ENCODE measurements at regions not wholly inside any gene's neighbourhood (a gene's known extent, or its start where the extent isn't known, plus 50 kb on each side); places are given as distances from the start of the nearest gene placed in this dataset.
"Not testable (repeated sequence)": the region's sequence is repeated elsewhere in the genome, so short reads cannot be mapped to it uniquely, and the experiment has no call there.

- TF ChIP-seq, protein P1, sequence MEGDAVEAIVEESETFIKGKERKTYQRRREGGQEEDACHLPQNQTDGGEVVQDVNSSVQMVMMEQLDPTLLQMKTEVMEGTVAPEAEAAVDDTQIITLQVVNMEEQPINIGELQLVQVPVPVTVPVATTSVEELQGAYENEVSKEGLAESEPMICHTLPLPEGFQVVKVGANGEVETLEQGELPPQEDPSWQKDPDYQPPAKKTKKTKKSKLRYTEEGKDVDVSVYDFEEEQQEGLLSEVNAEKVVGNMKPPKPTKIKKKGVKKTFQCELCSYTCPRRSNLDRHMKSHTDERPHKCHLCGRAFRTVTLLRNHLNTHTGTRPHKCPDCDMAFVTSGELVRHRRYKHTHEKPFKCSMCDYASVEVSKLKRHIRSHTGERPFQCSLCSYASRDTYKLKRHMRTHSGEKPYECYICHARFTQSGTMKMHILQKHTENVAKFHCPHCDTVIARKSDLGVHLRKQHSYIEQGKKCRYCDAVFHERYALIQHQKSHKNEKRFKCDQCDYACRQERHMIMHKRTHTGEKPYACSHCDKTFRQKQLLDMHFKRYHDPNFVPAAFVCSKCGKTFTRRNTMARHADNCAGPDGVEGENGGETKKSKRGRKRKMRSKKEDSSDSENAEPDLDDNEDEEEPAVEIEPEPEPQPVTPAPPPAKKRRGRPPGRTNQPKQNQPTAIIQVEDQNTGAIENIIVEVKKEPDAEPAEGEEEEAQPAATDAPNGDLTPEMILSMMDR (IDR thresholded peaks at IDR 0.05; ENCODE audit: low read depth, low read length) = no peak
- no peak overlapping the region for H3K4me3 ChIP-seq (ENCODE audit: low read depth, low read length)
Measured at GRCh38 chr2:187646556-187646955, 92.3 kb upstream of the TFPI start.

DNA sequence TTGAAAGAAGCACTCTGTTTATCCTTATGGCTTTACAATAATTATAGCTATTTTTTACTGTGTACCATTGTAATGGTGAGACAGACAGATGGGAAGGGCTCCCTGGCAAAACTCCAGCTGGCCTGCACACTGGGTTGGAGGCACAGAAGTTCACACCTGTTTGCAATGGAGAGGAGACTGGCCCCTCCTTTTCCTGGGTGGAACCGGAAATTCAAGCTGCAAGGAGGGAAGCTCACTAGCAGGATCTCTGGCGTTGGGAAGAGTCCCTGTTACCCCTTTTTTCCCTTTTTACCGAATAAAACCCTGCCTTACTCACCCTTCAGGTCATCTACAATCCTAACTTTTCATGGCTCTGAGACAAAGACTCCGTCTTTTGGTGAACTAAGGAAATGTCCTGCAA, 100.3 kb upstream of the TFPI start:
- TF ChIP-seq, protein P1 (IDR thresholded peaks at IDR 0.05; ENCODE audit: low read depth, low read length) = no peak
- H3K4me3 ChIP-seq (ENCODE audit: low read depth, low read length) = no peak overlapping the region

- H3K4me3 ChIP-seq (ENCODE audit: low read depth, low read length) = no peak overlapping the region
- TF ChIP-seq, protein P1 (IDR thresholded peaks at IDR 0.05; ENCODE audit: low read depth, low read length) = no peak
Measured at GRCh38 chr2:187655001-187655400, 100.8 kb upstream of the TFPI start.

GRCh38 chr2:187656123-187656522, 101.9 kb upstream of the TFPI start:
- TF ChIP-seq, protein P1 (IDR thresholded peaks at IDR 0.05; ENCODE audit: low read depth, low read length) = no peak
- no peak overlapping the region for H3K4me3 ChIP-seq (ENCODE audit: low read depth, low read length)

- TF ChIP-seq, protein P1 (IDR thresholded peaks at IDR 0.05; ENCODE audit: low read depth, low read length) = peak; percentile 68
- no peak overlapping the region for H3K4me3 ChIP-seq (ENCODE audit: low read depth, low read length)
Measured at GRCh38 chr2:187658952-187659525, 104.8 kb upstream of the TFPI start.

- not testable (repeated sequence) for H3K4me3 ChIP-seq (ENCODE audit: low read depth, low read length)
Measured at GRCh38 chr2:187676050-187676449, 121.8 kb upstream of the TFPI start.

DNA sequence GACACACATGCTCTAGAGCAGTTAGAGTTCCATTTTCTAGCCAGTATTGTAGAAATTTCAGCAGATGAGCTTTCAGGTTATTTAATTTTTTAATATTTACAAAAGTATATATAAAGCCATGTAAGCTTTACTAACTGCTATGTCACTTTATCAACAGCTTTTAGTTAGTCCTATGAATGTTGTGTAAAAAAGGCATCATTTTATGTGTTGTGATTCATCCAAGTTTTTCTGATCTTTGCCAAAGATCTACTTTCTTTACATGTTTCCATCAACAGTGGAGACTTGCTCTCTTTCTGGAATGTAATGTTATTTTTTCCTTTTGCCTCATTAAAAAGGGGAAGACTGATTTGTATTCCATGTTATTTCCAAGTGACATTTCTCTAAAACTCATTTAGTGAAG, 125.2 kb upstream of the TFPI start:
- no peak overlapping the region for H3K4me3 ChIP-seq (ENCODE audit: low read depth, low read length)
- TF ChIP-seq, protein P1 (IDR thresholded peaks at IDR 0.05; ENCODE audit: low read depth, low read length) = no peak

DNA sequence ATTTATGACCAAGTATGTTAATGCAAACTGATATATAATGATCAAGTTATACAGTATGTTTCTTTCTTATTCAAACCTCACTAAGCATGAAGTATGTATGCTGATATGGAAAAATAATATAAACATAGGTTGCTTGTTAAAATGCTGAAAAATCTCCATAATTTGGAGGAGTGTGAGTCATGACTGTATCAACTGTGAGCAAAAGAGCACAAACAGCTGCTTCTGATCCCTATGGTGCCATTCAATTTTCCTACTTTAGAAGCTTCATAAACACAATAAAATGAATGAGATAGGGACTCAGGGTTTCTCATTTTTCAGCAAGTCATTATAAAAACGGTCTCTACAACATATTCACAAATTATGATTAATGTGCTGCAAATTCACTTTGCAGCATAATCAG, 129.9 kb upstream of the TFPI start:
- TF ChIP-seq, protein P1 (IDR thresholded peaks at IDR 0.05; ENCODE audit: low read depth, low read length) = no peak
- no peak overlapping the region for H3K4me3 ChIP-seq (ENCODE audit: low read depth, low read length)
